ENCODE measurements at regions not wholly inside any gene's neighbourhood (a gene's known extent, or its start where the extent isn't known, plus 50 kb on each side); places are given as distances from the start of the nearest gene placed in this dataset.

GRCh38 chr11:98100689-98101088 lies 920.1 kb upstream of the CNTN5 start:
- TF ChIP-seq USF2 (IDR thresholded peaks at IDR 0.05) = no peak
- no peak for TF ChIP-seq KDM1A (IDR thresholded peaks at IDR 0.05; ENCODE audit: low read depth)
- no peak for TF ChIP-seq HES2 (IDR thresholded peaks at IDR 0.05)
- TF ChIP-seq CTCF (IDR thresholded peaks at IDR 0.05) = no peak
- TF ChIP-seq EHMT2 (IDR thresholded peaks at IDR 0.05; ENCODE audit: low read depth) = no peak
- no peak for TF ChIP-seq POLR2A (IDR thresholded peaks at IDR 0.05; ENCODE audit: low read length)
- no peak for TF ChIP-seq HEYL (CRISPR knock-in tag; IDR thresholded peaks at IDR 0.05)
- TF ChIP-seq RNF2 (IDR thresholded peaks at IDR 0.05; ENCODE audit: borderline replicate concordance, low read depth) = no peak
- TF ChIP-seq REST (IDR thresholded peaks at IDR 0.05) = no peak
- TF ChIP-seq ELK1 (IDR thresholded peaks at IDR 0.05; ENCODE audit: low read depth, low read length) = no peak
- TF ChIP-seq MYC (IDR thresholded peaks at IDR 0.05; ENCODE audit: borderline replicate concordance, low read length) = no peak
- TF ChIP-seq CEBPB (IDR thresholded peaks at IDR 0.05) = no peak
- TF ChIP-seq SMC3 (IDR thresholded peaks at IDR 0.05) = no peak
- TF ChIP-seq JUN (IDR thresholded peaks at IDR 0.05) = no peak

All from A549 (cell line).